GM23248 (cell line): ENCODE measurements at regions not wholly inside any gene's neighbourhood (a gene's known extent, or its start where the extent isn't known, plus 50 kb on each side); places are given as distances from the start of the nearest gene placed in this dataset.

Experiments
- DNase-seq: peaks from one replicate; pipeline ENCODE4 v3.0.0-alpha.2; 2015
- H2AFZ ChIP-seq: fragments of 200-600 bp; sonication (generic); 2 replicates; pipeline ENCODE4 v1.6.1; 2016; ENCODE audit warnings: antibody characterized with exemption
- H3F3A ChIP-seq: fragments of 200-600 bp; sonication (generic); 2 replicates; pipeline ENCODE4 v1.6.1; 2016; ENCODE audit warnings: mild to moderate bottlenecking, antibody characterized with exemption, mixed run types; ENCODE audit not compliant: insufficient read depth
- H3K27ac ChIP-seq: fragments of 200-600 bp; sonication (generic); 2 replicates; pipeline ENCODE4 v1.5.1; 2016; ENCODE audit warnings: mild to moderate bottlenecking
- H3K27me3 ChIP-seq: fragments of 200-600 bp; sonication (generic); replicated peaks from 2 replicates; pipeline ENCODE4 v1.6.1; 2016; ENCODE audit warnings: mild to moderate bottlenecking; ENCODE audit not compliant: insufficient read depth
- H3K36me3 ChIP-seq: fragments of 200-600 bp; sonication (generic); 2 replicates; pipeline ENCODE4 v1.6.1; 2016; ENCODE audit warnings: low read depth, mild to moderate bottlenecking
- H3K4me1 ChIP-seq: fragments of 200-600 bp; sonication (generic); 2 replicates; pipeline ENCODE4 v1.6.1; 2016; ENCODE audit warnings: mild to moderate bottlenecking; ENCODE audit not compliant: insufficient read depth
- H3K4me2 ChIP-seq: fragments of 200-600 bp; sonication (generic); one replicate; pipeline ENCODE4 v1.6.1; 2016; ENCODE audit warnings: mild to moderate bottlenecking; ENCODE audit not compliant: unreplicated experiment
- H3K4me3 ChIP-seq: fragments of 200-600 bp; sonication (generic); 2 replicates; pipeline ENCODE4 v1.5.1; 2016; ENCODE audit warnings: mild to moderate bottlenecking
- H3K79me2 ChIP-seq: fragments of 200-600 bp; sonication (generic); 2 replicates; pipeline ENCODE4 v1.6.1; 2016; ENCODE audit warnings: mild to moderate bottlenecking; ENCODE audit not compliant: insufficient read depth
- H3K9ac ChIP-seq: fragments of 200-600 bp; sonication (generic); 2 replicates; pipeline ENCODE4 v1.6.1; 2016; ENCODE audit warnings: mild to moderate bottlenecking
- H3K9me2 ChIP-seq: fragments of 200-600 bp; sonication (generic); 2 replicates; pipeline ENCODE4 v1.6.1; 2016; ENCODE audit warnings: mixed run types, mild to moderate bottlenecking, moderate library complexity; ENCODE audit not compliant: insufficient read depth
- H3K9me3 ChIP-seq: fragments of 200-600 bp; sonication (generic); one replicate; pipeline ENCODE4 v1.6.1; 2017; ENCODE audit warnings: low read depth
- H4K20me1 ChIP-seq: fragments of 200-600 bp; sonication (generic); 2 replicates; pipeline ENCODE4 v1.6.0; 2016; ENCODE audit not compliant: insufficient read depth
- EZH2 ChIP-seq: fragments of 200-600 bp; sonication (generic); IDR thresholded peaks from 2 replicates; pipeline ENCODE4 v1.6.1; 2018; ENCODE audit warnings: antibody characterized with exemption, mild to moderate bottlenecking; ENCODE audit not compliant: insufficient read depth, poor library complexity, severe bottlenecking
- EZH2phosphoT487 ChIP-seq: fragments of 200-600 bp; sonication (generic); IDR thresholded peaks from 2 replicates; pipeline ENCODE4 v1.6.1; 2018; ENCODE audit warnings: antibody characterized with exemption, moderate library complexity, mild to moderate bottlenecking, low read depth; ENCODE audit not compliant: insufficient read depth
- WGBS, 2 experiments: methylation state at CpG; one replicate each; pipeline ENCODE4 v1.1.6; 2015 to 2017; ENCODE audit warnings: low lambda C conversion rate in 2 of 2, low coverage in 1 of 2; ENCODE audit errors: missing lambda C conversion rate in 2 of 2; 5-methylcytosine and 5-hydroxymethylcytosine counted together
- in situ Hi-C: fragments of 300-500 bp; cut with MboI; formaldehyde crosslinking; loops from 2 replicates; pipeline ENCODE4 v1.15.0; 2020

GRCh38 chr10:14447094-14447839 is 116.5 kb upstream of the FRMD4A start:
- 0 out of 2 replicates have a peak, but pooled peaks cover 16% of the 10 kb centered on the region for H3K27me3 ChIP-seq
- TF ChIP-seq EZH2phosphoT487: no peak
- TF ChIP-seq EZH2: no peak
- no peaks in the 10 kb centered on the region for H3K36me3 ChIP-seq
- H3K4me3 ChIP-seq: no peak overlapping the region
- WGBS, 2 experiments: 67 to 74% methylated on average over 10 of the region's 10 CpGs
- no peaks in the 10 kb centered on the region for H3F3A ChIP-seq
- in situ Hi-C loops: no loop called here
- H3K27ac ChIP-seq: no peak overlapping the region
- no peak overlapping the region for H3K9ac ChIP-seq
- H3K4me1 ChIP-seq: no peaks in the 10 kb centered on the region
- no peaks in the 10 kb centered on the region for H3K9me2 ChIP-seq
- H3K79me2 ChIP-seq: no peaks in the 10 kb centered on the region
- no peak overlapping the region for H3K4me2 ChIP-seq
- H3K9me3 ChIP-seq: no peaks in the 10 kb centered on the region
- DNase-seq: no peak
- no peaks in the 10 kb centered on the region for H4K20me1 ChIP-seq
- H2AFZ ChIP-seq: no peak overlapping the region

GRCh38 chr10:14439451-14440259 is 108.9 kb upstream of the FRMD4A start:
- DNase-seq: peak; percentile 5
- Histone ChIP-seq H3K27me3 (peaks cover 15% of the 10 kb centered on the region), H3K4me2 (no peak overlapping the region), H3K4me3 (no peak overlapping the region), H3K27ac (no peak overlapping the region), H3K79me2 (no peaks in the 10 kb centered on the region), H3K9ac (no peak overlapping the region), H3K4me1 (no peaks in the 10 kb centered on the region), H3K36me3 (no peaks in the 10 kb centered on the region), H4K20me1 (no peaks in the 10 kb centered on the region), H3K9me3 (no peaks in the 10 kb centered on the region), H3K9me2 (no peaks in the 10 kb centered on the region), H2AFZ (no peak overlapping the region), H3F3A (no peaks in the 10 kb centered on the region)
- TF ChIP-seq EZH2phosphoT487 (no peak), EZH2 (no peak)
- in situ Hi-C loops: no loop called here
- 15% methylated on average over 8 of the region's 8 CpGs for WGBS, 2 experiments

GRCh38 chr10:14438576-14438975 is 107.9 kb upstream of the FRMD4A start:
- H3K4me3 ChIP-seq: no peak overlapping the region
- TF ChIP-seq EZH2phosphoT487 (no peak), EZH2 (no peak)
- H3K9me2 ChIP-seq: no peaks in the 10 kb centered on the region
- 62 to 65% methylated on average over 6 to 7 of the region's 7 CpGs for WGBS, 2 experiments
- no peak for DNase-seq
- H3K4me1 ChIP-seq: no peaks in the 10 kb centered on the region
- H3F3A ChIP-seq: no peaks in the 10 kb centered on the region
- no peaks in the 10 kb centered on the region for H3K79me2 ChIP-seq
- no peak overlapping the region for H3K27ac ChIP-seq
- H3K27me3 ChIP-seq: peaks cover 15% of the 10 kb centered on the region
- H3K36me3 ChIP-seq: no peaks in the 10 kb centered on the region
- H3K9ac ChIP-seq: no peak overlapping the region
- no peaks in the 10 kb centered on the region for H3K9me3 ChIP-seq
- in situ Hi-C loops: no loop called here
- no peak overlapping the region for H3K4me2 ChIP-seq
- no peak overlapping the region for H2AFZ ChIP-seq
- H4K20me1 ChIP-seq: no peaks in the 10 kb centered on the region

- Histone ChIP-seq H3K4me1 (no peaks in the 10 kb centered on the region), H3K9ac (no peak overlapping the region), H4K20me1 (no peaks in the 10 kb centered on the region), H3K79me2 (no peaks in the 10 kb centered on the region), H3K27ac (no peak overlapping the region), H3K4me3 (no peak overlapping the region), H3K9me2 (no peaks in the 10 kb centered on the region), H3F3A (no peaks in the 10 kb centered on the region), H2AFZ (no peak overlapping the region), H3K36me3 (no peaks in the 10 kb centered on the region), H3K9me3 (no peaks in the 10 kb centered on the region), H3K4me2 (no peak overlapping the region), H3K27me3 (peaks cover 15% of the 10 kb centered on the region)
- 0 to 4% methylated on average over 1 of the region's 1 CpG for WGBS, 2 experiments
- DNase-seq: no peak
- in situ Hi-C loops: no loop called here
- TF ChIP-seq EZH2phosphoT487 (no peak), EZH2 (no peak)
Observed at GRCh38 chr10:14438057-14438456, 107.3 kb upstream of the FRMD4A start.
